ENCODE measurements at regions not wholly inside any gene's neighbourhood (a gene's known extent, or its start where the extent isn't known, plus 50 kb on each side); places are given as distances from the start of the nearest gene placed in this dataset.

GRCh38 chr17:14724770-14725169 lies 423.9 kb downstream of the HS3ST3B1 start (continued):
- TF ChIP-seq CHD7 (IDR thresholded peaks at IDR 0.05; ENCODE audit: insufficient replicate concordance, low read length) = no peak
- no peak for TF ChIP-seq RFX5 (IDR thresholded peaks at IDR 0.05; ENCODE audit: borderline replicate concordance, low read depth, low read length)
- TF ChIP-seq, protein P1, sequence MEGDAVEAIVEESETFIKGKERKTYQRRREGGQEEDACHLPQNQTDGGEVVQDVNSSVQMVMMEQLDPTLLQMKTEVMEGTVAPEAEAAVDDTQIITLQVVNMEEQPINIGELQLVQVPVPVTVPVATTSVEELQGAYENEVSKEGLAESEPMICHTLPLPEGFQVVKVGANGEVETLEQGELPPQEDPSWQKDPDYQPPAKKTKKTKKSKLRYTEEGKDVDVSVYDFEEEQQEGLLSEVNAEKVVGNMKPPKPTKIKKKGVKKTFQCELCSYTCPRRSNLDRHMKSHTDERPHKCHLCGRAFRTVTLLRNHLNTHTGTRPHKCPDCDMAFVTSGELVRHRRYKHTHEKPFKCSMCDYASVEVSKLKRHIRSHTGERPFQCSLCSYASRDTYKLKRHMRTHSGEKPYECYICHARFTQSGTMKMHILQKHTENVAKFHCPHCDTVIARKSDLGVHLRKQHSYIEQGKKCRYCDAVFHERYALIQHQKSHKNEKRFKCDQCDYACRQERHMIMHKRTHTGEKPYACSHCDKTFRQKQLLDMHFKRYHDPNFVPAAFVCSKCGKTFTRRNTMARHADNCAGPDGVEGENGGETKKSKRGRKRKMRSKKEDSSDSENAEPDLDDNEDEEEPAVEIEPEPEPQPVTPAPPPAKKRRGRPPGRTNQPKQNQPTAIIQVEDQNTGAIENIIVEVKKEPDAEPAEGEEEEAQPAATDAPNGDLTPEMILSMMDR (IDR thresholded peaks at IDR 0.05; ENCODE audit: control extremely low read depth in 1 of 3, insufficient read depth in 1 of 3, low read depth in 1 of 3, low read length in 3 of 3) = no peak
- no peak for TF ChIP-seq POLR2AphosphoS5 (IDR thresholded peaks at IDR 0.05; ENCODE audit: low read depth, low read length)
- no peak for TF ChIP-seq CBX5 (IDR thresholded peaks at IDR 0.05; ENCODE audit: low read depth, low read length)
- TF ChIP-seq KDM4A (IDR thresholded peaks at IDR 0.05; ENCODE audit: low read depth, low read length, severe bottlenecking) = no peak
- TF ChIP-seq PHF8 (conservative IDR thresholded peaks at IDR 0.05; ENCODE audit: low read depth, low read length) = no peak
- TF ChIP-seq TCF12 (IDR thresholded peaks at IDR 0.05; ENCODE audit: low read depth, low read length) = no peak
- no peak for TF ChIP-seq TAF1 (IDR thresholded peaks at IDR 0.05; ENCODE audit: low read depth, low read length)
- TF ChIP-seq RBBP5 (IDR thresholded peaks at IDR 0.05; ENCODE audit: borderline replicate concordance, low read depth, low read length) = no peak

Measured in H1 (cell line).